Transverse colon (tissue), 3 donors: ENCODE measurements at regions not wholly inside any gene's neighbourhood (a gene's known extent, or its start where the extent isn't known, plus 50 kb on each side); places are given as distances from the start of the nearest gene placed in this dataset.

Source experiments
- EP300 ChIP-seq: sonication (generic); formaldehyde crosslinking; IDR thresholded peaks from one replicate; pipeline ENCODE4 v1.6.1; 2017; ENCODE audit warnings: antibody characterized with exemption, low read depth
- POLR2A ChIP-seq: fragments of 450-650 bp; IDR thresholded peaks from one replicate; pipeline ENCODE4 v1.6.1; 2016; ENCODE audit warnings: antibody characterized with exemption, mild to moderate bottlenecking, moderate library complexity
- TF ChIP-seq, protein P1 (sequence below), 5 experiments: fragments of 200-600 bp in 3 of 5; fragments of 450-650 bp in 2 of 5; sonication (generic) in 3 of 5; IDR thresholded peaks; 1 replicate in 2 of 5; 2 replicates in 3 of 5; pipeline ENCODE4 v1.5.1; 2016 to 2017; ENCODE audit warnings: antibody characterized with exemption in 5 of 5, inconsistent platforms in 3 of 5, mild to moderate bottlenecking in 2 of 5, moderate library complexity in 1 of 5

- TF ChIP-seq, protein P1, sequence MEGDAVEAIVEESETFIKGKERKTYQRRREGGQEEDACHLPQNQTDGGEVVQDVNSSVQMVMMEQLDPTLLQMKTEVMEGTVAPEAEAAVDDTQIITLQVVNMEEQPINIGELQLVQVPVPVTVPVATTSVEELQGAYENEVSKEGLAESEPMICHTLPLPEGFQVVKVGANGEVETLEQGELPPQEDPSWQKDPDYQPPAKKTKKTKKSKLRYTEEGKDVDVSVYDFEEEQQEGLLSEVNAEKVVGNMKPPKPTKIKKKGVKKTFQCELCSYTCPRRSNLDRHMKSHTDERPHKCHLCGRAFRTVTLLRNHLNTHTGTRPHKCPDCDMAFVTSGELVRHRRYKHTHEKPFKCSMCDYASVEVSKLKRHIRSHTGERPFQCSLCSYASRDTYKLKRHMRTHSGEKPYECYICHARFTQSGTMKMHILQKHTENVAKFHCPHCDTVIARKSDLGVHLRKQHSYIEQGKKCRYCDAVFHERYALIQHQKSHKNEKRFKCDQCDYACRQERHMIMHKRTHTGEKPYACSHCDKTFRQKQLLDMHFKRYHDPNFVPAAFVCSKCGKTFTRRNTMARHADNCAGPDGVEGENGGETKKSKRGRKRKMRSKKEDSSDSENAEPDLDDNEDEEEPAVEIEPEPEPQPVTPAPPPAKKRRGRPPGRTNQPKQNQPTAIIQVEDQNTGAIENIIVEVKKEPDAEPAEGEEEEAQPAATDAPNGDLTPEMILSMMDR (IDR thresholded peaks at IDR 0.05): no peak
- no peak for TF ChIP-seq POLR2A
- TF ChIP-seq EP300: no peak
Measured at GRCh38 chr3:31237887-31238286, 294.8 kb upstream of the STT3B start.
